Left hindlimb (tissue), 1 donor: ENCODE measurements at regions not wholly inside any gene's neighbourhood (a gene's known extent, or its start where the extent isn't known, plus 50 kb on each side); places are given as distances from the start of the nearest gene placed in this dataset.
A peak's percentile ranks its signal among the peaks of the same experiment; 100 is the strongest.

Experiments used
- DNase-seq: peaks from one replicate; pipeline ENCODE4 v3.0.0-alpha.2; 2018

DNA sequence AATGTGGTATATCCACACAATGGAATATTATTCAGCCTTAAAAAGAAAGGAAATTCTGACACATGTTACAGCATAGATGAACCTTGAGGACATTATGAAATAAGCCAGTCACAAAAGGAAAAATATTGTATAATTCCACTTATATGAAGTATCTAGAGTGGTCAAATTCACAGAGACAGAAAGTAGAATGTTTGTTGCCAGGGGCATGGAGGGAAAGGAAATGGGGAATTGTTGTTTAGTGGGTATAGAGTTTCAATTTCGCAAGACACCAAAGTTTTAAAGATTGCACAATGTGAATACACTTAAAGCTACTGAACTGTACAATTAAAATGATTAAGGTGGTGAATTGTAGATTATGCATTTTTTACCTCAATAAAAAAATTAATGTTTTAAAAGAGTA, 92.9 kb downstream of the TXNL1 start:
- DNase-seq, result no peak

DNA sequence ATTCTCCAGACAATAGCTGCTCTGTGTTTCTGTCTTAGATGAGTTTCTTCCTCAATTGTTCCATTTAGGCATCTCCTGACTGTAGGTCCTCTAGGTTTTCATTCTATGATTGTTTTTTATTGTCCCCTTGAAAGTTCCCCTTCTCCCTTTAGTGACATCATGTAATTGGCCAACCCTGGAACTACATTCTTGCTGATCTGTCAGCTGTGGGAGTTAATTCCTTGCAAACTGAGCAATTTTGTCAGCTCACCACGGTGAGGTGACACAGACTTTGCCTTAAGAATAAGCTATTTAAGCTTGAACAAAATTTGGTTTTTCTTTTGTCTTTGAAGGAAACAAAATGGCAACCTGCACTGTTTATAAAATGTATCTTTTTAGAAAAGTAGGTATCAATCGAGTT, 95.9 kb downstream of the TXNL1 start:
- DNase-seq, result no peak

DNA sequence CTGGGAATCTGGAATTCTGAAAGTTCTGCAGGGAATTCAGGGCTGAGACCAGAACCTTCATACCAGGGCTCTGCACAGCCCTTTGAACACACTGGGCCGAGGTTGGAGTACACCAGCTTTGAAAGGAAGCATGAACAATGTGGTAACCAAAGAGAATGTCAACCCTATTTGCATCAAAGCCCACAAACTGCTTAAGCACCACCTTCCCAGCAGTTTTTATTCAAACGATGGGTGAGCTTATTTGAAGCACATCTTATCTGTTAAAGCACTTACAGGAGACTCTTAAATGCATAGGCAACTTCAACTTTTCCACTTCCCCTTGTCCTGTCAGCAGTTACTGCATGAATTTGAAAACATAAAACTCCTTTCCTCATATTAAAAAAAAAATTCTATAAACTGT, 96.6 kb downstream of the TXNL1 start:
- no peak for DNase-seq

DNA sequence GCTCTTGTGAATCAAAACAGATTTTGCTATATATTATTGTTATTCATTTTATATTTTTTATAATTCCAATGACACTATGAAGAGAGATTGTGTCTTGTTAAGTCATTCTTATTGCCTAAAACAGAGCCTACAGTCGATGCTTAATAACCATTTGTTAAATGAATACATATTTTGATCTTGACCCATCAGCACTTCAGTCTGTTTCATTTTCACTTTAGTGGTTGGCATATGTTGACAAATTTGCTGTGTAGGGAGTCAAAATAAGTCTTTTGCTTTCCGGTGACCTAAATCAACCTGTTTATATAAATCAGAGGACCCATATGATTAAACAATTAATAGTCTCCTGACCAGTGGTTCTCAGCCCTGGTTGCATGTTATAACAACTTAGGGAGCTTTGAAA, 97.1 kb downstream of the TXNL1 start:
- DNase-seq, result no peak

DNA sequence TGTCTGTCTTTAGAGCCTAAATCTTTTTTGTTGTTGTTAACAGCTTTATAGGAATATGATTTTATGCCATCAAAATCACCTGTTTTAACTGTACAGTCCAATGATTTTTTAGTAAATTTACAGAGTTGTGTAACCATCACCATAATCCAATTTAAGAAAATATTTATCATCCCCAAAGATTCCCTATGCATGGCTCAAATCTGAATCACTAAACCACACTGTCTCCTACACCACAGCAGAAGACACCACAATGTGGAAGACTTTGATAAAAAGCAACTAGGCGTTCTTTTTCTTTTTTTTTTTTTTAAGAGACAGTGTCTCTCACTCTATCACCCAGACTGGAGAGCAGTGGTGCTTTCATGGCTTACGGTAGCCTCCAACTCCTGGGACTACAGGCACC, 99.6 kb downstream of the TXNL1 start:
- DNase-seq, result no peak

DNA sequence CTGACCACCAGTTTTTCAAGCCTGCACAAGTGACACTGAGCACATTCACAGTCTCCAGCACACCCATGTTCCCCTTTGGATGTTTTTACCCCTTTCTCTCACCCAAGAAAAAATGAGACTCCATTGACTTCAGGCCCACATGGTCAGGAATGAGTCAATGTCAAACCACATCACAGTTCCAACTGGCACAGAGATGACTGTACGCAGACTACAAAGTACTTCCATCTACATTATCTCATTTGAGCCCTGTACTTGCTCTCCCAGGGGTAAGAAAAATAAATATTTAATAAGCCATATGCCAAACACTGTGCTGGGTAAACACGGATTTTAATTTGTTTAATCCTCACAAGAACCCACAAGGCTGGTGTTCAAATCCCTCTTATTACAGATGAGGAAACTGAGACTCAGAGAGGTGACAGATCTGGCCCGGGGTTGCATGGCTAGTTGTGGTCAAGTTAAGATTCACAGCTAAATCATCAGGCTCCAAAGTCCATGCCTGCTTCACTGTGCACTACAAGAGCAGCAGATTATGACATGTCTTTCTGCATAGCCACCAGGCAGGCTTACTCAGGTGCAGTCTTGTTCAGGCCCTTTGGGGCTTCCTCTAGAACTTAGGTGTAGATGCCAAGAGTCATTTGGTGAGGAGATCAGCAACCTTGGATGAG, 106.1 kb downstream of the TXNL1 start:
- no peak for DNase-seq

DNA sequence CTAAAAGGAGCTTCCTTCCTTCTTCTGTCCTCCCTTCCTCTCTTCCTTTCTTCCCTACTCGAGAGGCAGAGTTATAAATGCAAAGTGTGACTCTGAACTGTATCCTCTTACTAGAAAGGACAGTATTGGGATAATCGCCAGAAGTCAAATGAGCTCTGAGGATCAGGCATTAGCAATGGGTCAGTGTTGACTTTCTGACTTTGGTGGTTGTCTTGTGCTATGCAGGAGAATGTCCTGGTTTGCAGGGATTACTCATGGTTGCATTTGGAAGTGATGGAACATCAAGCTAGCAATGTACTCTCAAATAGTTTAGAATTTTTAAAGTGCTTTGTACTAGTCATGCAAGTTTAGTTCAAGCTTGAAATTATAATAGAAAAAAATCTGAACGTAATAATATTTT, 115.6 kb downstream of the TXNL1 start:
- DNase-seq, result no peak

DNA sequence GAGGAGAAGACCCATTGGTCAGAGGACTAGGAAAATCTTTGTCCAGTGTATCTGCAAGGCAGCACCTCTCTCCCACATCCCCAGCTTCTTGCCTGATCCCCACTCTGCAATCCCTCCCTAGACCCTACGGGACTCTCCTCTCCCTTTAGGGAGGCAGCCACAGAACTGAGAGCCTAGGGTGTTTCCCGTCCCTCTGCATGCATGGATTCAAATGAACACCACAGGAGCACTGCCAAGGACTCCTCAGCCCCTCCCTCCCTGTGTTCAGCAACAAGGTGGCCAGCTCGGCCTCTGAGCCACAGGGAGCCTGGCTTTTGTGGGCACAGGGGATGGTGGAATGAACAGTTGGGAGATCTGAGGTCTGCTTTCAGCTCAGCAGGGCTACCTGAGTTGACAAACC, 117.1 kb downstream of the TXNL1 start:
- DNase-seq, result no peak

DNA sequence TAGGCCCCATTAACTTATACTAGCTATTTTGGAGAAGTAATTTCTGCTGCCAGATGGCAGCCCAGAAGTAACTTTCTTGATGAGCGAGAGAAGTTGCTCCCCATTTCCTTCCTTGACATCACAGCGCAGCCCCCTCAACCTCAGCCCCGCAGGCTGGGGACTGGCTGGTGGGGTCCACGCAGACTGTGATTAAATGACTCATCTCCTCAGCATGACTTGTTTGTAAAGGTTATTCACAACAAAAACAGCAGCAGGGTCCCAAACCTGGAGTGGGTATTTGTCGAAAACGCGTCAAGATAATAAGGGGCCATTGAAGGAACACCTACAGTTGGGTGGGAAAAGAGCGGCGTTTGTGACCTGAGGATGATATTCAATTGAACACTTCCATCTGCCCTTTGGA, 120.6 kb downstream of the TXNL1 start:
- DNase-seq, result no peak

DNA sequence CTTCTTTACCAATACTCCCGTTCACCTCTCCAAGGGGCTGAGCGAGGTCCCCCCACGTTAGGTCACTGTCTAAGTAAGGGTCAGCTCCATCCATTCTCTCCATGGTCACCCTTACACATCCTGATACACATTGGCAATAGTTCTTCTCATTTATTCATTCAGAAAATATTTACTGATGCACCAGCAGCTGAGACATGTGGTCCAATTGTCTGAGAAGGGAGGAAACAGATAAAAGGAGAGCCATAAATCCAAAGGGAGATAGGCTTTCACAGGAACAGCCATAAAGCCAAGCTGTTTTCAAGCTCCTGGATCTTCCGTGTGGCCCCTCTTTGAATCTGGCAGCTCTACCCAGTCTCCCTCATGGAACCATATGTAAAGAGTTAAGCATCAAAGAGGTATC, 121.2 kb downstream of the TXNL1 start:
- no peak for DNase-seq

DNA sequence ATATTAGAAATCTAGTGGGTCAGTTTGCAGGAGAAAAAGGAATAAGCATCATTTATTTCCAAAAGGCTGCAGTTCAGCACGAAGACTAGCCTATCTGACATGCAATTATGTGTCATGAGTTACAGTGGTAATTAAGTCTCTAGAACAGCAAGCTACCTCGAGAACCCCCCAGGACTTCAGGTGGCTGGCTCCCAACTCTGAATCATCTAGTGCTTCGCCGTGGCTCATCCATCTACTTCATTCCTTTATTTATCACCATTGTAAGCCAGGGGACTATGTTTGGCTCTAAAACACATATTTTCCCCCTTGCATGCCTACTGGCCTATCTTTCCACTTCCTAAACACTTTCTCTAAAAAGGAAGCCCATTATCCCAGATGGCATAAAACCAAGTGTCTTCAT, 121.6 kb downstream of the TXNL1 start:
- peak; percentile 32 for DNase-seq

DNA sequence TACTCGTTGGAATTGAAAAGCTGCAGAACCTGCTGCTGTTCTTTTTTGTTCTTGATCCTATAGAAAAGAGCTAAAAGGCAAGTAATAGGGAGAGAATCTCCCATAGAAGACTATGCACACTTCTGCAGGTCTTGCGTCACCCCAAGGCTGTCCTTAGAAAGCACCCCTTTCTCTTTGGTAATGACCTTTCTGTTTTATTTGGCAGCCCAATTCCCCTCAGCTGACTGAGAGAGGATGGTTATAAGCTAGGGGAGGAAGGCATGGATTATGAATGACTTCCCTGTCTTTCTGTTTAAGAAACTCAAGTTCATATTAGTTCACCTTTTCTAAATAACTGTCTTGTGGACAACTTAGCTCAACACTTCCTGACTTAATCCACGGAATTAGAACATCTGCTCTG, 122.9 kb downstream of the TXNL1 start:
- no peak for DNase-seq

DNA sequence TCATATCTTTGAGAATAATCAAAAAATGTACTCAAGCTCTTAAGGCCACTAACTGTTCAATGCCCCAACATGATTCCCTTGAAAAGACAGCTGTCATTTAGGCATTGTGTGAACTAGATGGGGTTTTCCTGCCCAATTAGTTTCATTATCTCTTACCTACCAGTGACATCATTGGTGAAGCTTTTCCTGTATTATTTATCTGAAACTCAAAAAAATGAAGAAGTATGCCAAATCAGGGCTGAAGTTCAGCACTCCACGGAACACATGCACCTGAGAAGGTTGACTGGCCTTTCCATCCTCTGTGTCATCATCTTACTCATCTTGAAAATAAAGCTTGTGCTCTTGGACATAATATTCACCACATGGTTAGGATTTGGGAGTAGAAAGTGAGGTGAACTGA, 126.4 kb downstream of the TXNL1 start:
- DNase-seq, result no peak

DNA sequence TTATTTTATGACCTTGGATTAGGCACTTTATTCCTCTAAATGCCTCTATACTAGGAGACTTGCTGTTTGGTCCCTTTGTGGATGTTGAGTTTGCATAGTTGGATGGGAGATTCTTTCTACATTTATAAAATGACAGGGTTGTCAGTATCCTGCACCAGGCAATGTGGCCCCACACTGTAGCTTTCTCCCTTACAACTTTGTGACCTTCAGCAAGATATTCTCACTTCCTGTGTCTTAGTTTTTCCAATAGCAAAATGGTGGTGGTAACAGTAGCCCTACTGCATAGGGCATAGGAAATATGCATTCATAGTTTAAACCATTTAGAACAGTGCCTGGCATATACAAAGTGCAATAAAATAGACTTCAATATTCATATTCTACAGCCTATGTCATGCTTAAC, 128.3 kb downstream of the TXNL1 start:
- no peak for DNase-seq

DNA sequence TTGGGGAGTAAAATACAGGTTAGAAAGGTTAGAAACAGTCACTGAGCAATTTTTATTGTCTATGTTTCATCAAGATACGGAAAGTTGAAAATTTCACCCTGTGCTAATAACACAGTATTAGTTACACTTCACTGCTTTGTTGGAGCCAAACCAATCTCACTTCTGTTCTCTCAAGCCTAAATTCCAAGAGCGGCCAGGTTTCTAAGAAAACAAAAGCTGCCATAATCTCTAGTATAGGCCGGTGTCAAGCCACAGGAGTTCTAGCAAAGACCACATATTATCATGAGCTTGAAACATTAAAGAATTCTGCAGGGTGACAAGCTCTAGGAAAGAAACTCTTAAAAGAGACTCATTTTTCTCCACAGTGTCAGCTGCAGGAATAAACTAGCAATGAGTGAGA, 128.7 kb downstream of the TXNL1 start:
- no peak for DNase-seq

DNA sequence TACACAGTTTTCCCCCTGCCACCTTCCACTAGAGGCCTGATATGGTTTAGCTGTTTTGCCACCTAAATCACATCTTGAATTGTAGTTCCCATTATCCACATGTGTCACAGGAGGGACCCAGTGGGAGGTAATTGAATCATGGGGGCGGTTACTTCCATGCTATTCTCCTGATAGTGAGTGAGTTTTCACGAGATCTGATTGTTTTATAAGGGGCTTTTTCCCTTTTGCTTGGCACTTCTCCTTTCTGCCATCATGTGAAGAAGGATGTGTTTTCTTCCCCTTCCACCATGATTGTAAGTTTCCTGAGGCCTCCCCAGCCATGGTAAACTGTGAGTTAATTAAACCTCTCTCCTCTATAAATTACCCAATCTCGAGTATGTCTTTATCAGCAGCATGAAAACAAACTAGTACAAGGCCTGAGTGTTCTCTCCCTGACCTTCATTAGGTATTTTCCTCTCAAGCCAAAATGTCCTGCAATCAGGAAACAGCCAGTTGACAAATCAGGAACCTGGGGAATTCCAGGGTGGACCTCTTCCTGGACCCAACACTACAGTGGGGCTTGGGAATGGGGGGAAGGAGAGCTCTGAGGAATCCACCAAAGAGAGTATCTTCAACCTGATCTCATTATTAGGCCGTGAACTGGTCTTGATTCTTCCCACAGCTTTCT, 129.9 kb downstream of the TXNL1 start:
- no peak for DNase-seq

DNA sequence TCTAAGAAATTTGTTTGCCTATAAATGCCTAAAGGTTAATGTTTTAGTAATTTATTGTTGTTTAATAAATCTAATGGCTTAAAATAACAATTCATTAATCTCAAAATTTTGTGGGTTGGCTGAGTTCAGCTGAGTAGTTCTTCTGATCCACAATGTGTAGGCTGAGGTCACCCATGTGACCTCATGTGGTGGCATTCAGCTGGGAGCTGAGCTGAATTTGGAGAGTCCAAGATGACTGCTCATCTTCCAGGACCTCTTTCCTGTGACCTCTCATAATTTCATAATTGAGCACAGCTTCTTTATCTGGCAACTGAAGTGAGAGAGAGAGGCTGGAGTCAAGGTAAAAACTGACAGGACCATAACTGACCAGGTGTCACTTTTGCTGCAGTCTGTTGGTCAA, 132.4 kb downstream of the TXNL1 start:
- no peak for DNase-seq

DNA sequence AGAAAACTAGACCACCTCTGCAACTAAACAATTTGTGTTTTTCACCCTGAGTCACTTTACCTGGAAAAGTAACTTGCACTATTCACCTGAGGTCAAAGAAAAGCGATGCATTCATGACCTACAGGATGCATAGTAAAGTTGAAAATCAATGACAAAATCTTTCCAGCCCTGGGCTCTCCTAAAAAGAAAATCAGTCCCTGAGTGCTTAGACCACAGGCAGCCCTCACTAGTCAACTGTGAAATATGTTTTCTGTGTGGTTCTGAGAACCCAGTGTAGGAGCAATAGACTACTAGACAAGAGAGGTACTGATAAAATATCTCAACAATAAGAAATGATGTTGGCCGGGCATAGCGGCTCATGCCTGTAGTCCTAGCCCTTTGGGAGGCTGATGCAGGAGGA, 133.1 kb downstream of the TXNL1 start:
- DNase-seq, result no peak

DNA sequence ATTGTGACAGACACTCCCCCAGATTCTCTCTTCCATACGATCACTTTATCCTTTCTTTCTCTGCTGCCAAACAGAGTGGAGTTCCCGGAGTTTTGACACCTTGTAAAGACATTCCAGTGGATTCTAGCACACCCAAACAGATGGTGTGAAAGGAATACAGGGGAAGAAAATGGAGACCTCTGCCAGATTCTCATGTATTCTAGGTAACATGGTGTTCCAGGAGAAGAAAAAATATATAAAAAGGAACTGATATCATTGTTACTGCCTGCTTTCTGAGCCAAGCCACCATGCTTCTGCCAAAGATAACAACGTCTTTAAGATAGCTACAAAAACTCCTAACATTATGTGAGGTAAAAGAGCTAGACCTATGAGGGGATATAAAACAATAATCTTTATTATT, 136.5 kb downstream of the TXNL1 start:
- no peak for DNase-seq

DNA sequence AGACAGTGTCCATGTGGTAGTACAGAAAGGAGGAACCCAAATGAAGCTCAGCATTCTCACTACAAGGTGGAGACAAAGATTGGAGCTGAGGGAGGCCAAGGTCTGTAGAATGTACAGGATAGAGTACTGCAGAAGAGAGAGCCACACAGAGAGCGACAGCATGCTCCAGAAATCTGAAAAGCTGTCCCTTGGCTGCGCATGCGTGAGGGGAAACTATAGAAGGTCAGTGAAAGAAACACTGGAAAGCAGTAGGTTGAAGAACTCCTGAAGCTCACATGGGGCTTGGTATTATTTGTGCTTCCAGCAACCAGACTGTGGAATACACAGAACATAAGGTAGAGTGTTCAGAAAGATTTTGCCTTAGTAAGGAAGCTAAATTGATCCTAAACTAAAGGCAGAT, 142.5 kb downstream of the TXNL1 start:
- DNase-seq, result no peak

DNA sequence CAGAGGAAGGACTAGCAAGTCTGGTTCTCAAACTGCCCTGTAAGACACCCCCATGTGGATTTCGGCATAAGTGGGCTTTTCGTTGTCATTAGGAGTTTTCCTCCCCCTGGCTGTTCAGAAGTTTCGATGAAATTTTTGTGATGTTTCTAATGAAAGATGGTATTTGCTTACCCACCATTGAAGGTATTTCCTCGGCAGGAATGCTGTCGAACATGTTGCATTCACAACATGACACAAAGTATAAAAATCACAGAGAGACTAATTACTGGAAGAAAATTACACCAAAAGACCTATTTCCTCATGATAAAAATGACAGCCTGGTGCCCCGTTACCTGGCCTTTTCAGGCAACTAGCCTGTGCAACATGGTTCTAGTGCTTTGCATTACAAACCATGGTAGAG, 144.9 kb downstream of the TXNL1 start:
- DNase-seq, result no peak

DNA sequence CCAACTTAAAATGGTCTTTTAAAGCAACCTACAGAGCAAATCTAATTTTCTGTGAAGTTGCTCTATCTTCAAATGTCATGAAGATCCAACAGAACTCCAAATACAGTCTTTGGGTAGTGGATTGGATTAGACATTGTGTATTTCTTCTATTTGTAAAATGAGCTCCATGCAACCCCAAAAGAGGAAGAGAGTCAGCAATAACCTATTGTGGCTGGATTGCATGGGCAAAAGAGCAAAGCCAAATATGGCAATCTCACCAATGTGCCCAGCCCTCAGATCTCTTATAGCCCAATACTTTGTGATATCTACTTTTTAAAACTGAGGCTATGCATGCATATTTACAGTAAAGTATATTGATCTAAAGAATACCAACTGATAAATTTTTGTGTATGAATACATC, 146.3 kb downstream of the TXNL1 start:
- no peak for DNase-seq

DNA sequence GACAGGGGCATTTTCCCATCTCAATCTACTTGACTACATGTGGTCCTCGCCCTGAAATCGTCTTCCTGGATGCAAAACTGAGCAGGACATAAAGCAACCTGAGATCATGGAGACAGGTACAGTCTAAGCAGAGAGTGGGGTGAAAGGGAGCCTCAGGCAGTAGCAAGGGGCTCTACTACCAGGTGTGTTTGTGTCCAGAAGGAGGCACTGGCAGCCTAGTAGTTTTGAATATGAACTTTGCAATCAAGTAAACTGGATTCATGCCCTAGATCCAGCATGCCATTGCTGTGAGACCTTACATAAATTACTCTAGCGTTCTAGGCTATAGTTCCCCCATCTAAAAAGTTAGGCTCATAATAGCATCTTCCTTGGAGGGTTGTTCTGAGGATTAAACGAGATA, 147.4 kb downstream of the TXNL1 start:
- no peak for DNase-seq

DNA sequence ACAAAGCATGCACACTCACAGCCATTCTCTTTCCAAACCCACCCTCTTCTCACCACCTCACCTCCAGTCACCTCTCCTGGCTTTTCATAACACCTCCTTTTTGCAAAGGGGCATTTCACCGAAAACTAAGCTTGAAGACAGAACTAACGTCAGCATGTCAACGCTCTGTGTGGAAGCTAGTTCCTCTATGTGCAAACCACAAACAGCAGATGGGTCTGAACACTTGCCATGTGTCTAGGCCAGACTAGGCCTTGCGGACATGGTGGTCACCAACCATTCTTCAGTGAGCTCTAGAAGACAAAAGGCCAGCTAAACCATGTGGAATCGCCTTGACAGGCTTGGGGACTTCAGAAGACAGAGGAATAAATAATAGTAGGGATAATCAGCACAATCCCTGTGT, 148.5 kb downstream of the TXNL1 start:
- no peak for DNase-seq

DNA sequence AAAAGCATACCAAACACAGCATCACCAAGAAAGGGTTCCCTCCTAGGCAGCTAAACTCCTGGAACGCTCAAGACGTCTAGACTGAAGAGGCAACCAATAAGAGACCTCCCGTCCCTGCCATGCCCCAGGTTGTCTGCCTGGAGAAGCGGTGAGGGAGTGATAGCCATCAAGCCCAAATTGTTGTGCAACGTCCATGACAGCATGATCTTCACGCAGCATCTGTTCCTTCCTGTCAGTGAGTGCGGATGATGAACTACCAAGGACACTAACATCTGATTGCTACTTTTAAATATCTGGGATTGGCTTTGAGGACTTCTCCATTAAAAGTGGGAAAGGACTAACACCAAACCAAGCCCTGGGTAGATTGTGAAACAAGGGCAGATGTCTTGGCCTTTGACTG, 149.7 kb downstream of the TXNL1 start:
- no peak for DNase-seq
